Endothelial cell (in vitro differentiated cells): ENCODE measurements at regions not wholly inside any gene's neighbourhood (a gene's known extent, or its start where the extent isn't known, plus 50 kb on each side); places are given as distances from the start of the nearest gene placed in this dataset.

Experiments used
- DNase-seq: peaks from one replicate; pipeline ENCODE4 v3.0.0; 2021; ENCODE audit warnings: low spot score
- H3K27ac Mint-ChIP-seq: one replicate; pipeline ENCODE4 v1.8.0; 2021; ENCODE audit warnings: mixed read lengths, inconsistent platforms; ENCODE audit not compliant: unreplicated experiment
- H3K27me3 Mint-ChIP-seq: one replicate; pipeline ENCODE4 v1.8.0; 2021; ENCODE audit warnings: mild to moderate bottlenecking, moderate library complexity, mixed read lengths, inconsistent platforms; ENCODE audit not compliant: unreplicated experiment
- H3K36me3 Mint-ChIP-seq: one replicate; pipeline ENCODE4 v1.8.0; 2021; ENCODE audit warnings: mild to moderate bottlenecking, low read depth, mixed read lengths, inconsistent platforms; ENCODE audit not compliant: unreplicated experiment
- H3K4me1 Mint-ChIP-seq: one replicate; pipeline ENCODE4 v1.8.0; 2021; ENCODE audit warnings: mild to moderate bottlenecking, mixed read lengths, inconsistent platforms; ENCODE audit not compliant: unreplicated experiment
- H3K4me3 Mint-ChIP-seq: one replicate; pipeline ENCODE4 v1.8.0; 2021; ENCODE audit warnings: mild to moderate bottlenecking, mixed read lengths, inconsistent platforms; ENCODE audit not compliant: unreplicated experiment
- H3K9me3 Mint-ChIP-seq: one replicate; pipeline ENCODE4 v1.8.0; 2021; ENCODE audit warnings: mixed read lengths, inconsistent platforms; ENCODE audit not compliant: unreplicated experiment
- TF ChIP-seq, protein P1 (sequence below): fragments of 200-600 bp; sonication (generic); IDR thresholded peaks from one replicate; pipeline ENCODE4 v1.5.0; 2021; ENCODE audit warnings: antibody characterized with exemption; ENCODE audit not compliant: unreplicated experiment

DNA sequence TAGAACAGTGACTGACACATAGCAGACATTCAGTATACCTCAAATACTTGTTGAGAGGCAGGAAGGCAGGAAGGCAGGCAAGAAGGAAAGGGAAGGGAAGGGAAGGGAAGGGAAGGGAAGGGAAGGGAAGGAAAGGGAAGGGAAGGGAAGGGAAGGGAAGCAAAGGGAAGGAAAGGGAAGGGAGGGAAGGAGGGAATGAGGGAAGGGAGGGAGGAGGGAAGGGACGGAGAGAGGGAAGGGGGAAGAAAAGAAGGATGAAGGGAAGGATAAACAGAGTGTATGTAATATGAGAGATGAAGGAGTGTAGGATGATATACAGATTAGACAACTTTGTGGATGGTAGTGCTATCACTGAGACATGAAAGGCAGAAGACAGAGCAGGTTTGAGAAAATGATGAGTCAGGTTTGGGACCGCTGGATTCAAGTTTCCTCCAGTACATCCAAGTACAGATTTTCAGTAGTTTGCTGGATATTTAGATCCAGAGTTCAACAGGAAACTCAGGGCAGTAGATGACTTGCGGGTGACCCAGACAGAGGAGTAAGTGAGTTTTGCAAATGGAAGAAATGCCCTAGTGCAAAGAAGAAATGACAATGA, 85.9 kb downstream of the MAFB start:
- no peak for DNase-seq
- Mint-ChIP-seq H3K36me3 (peaks cover 5% of the 10 kb centered on the region), H3K4me3 (no peak overlapping the region), H3K9me3 (peaks cover 6% of the 10 kb centered on the region), H3K27me3 (peaks cover 3% of the 10 kb centered on the region), H3K4me1 (no peaks in the 10 kb centered on the region), H3K27ac (no peak overlapping the region)
- TF ChIP-seq, protein P1, sequence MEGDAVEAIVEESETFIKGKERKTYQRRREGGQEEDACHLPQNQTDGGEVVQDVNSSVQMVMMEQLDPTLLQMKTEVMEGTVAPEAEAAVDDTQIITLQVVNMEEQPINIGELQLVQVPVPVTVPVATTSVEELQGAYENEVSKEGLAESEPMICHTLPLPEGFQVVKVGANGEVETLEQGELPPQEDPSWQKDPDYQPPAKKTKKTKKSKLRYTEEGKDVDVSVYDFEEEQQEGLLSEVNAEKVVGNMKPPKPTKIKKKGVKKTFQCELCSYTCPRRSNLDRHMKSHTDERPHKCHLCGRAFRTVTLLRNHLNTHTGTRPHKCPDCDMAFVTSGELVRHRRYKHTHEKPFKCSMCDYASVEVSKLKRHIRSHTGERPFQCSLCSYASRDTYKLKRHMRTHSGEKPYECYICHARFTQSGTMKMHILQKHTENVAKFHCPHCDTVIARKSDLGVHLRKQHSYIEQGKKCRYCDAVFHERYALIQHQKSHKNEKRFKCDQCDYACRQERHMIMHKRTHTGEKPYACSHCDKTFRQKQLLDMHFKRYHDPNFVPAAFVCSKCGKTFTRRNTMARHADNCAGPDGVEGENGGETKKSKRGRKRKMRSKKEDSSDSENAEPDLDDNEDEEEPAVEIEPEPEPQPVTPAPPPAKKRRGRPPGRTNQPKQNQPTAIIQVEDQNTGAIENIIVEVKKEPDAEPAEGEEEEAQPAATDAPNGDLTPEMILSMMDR = no peak

DNA sequence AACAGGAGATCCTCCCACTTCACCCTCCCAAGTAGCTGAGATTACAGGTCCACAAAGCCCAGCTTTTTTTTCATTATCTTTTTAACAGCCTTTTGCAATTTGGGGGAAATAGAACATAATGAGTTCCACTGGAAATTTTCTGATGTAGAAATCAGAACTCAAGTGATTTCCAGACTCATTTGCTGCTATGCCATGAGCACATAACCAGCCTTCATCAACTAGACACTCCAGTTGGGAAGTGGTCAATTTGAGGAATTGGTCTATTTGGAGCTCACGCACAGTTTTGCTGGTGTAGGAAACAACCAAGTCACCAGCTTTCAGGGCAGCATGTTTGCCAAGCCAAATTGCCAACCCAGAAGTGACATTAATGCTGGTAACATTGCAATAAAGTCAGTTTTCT, 86.7 kb downstream of the MAFB start:
- DNase-seq = no peak
- Mint-ChIP-seq H3K27ac (no peak overlapping the region), H3K27me3 (peaks cover 3% of the 10 kb centered on the region), H3K4me3 (no peak overlapping the region), H3K9me3 (peaks cover 6% of the 10 kb centered on the region), H3K4me1 (no peaks in the 10 kb centered on the region), H3K36me3 (peaks cover 5% of the 10 kb centered on the region)
- TF ChIP-seq, protein P1 = no peak

DNA sequence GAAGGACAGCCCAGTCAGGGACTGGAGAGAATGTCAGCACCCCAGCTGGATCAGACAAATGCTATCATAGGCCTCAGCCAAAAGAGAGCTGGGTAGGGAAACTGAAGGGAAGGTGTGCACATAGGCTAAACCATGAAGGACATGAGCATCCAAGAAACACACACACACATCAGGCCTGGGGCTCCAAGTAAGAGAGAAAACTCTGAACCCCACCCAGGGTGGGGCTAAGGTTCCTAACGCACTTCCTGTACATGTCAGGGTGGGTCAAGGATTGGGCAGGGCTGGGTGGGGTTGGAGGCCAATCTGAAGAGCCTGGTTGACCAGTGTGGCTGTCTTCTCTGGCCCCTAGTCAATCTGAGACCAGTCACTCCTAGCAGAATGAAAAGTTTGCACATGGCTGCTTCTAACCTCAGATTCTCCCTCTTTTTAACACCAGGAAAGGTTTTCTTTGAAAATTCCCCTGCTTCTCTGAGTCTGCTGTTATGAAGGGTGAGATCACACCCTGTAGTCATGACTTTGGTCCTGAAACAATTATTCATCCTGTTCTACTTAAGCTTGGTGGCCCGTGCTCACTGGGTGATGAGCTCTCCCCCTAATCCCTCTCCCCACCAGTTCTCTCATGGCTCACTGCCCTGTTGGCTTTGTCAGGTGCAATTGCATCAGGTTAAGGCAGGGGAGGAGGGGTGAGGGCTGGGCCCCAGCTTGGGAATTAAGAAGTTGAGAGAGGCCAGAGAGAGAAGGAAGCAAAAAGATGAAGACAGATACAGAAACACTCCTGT, 88.4 kb downstream of the MAFB start:
- H3K27ac Mint-ChIP-seq = no peak overlapping the region

DNA sequence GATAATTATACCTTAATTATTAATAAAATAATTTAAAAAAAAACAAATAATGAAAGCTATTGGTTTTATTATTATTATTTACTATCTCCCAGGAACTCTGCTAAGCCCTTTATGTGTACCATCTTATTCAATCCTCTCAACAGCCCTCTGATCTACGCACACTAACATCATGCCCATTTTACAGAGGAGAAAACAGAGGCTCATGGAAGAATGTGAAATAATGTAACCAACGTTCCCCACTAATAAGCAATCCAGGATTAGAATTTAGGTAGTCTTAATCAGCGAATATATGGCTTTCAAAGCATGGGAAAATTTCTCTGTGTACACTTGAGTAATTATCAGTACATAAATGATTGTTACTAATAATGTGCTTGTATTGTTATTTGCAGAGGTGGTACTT, 89.0 kb downstream of the MAFB start:
- peaks cover 5% of the 10 kb centered on the region for H3K36me3 Mint-ChIP-seq
- no peak overlapping the region for H3K4me3 Mint-ChIP-seq
- TF ChIP-seq, protein P1 = no peak
- no peak for DNase-seq
- no peak overlapping the region for H3K27ac Mint-ChIP-seq
- peaks cover 3% of the 10 kb centered on the region for H3K27me3 Mint-ChIP-seq
- H3K9me3 Mint-ChIP-seq = peaks cover 6% of the 10 kb centered on the region
- H3K4me1 Mint-ChIP-seq = no peaks in the 10 kb centered on the region

More for the DNA sequence above, 88.4 kb downstream of the MAFB start:
- Mint-ChIP-seq H3K9me3 (peaks cover 6% of the 10 kb centered on the region), H3K27me3 (peaks cover 3% of the 10 kb centered on the region), H3K4me1 (no peaks in the 10 kb centered on the region), H3K36me3 (peaks cover 5% of the 10 kb centered on the region), H3K4me3 (no peak overlapping the region)
- TF ChIP-seq, protein P1 = no peak
- no peak for DNase-seq

DNA sequence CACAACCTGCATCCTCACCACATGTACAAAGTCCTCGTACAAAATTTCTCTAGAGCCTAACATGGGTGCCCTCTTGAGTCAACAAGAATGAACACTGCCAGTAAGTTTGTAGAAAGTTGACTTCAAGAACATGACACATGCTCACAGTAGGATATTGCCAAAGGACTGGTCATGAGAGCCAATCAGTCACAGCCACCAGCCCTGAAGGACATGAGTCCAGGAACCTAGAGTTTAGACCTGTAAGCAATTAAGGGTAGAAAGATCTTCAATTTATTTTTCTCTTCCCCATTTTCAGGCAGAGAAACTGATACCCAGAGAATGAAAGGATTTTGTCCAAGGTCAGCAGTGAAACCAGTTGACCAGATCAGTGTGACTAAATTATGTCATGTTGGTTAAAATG, 96.1 kb downstream of the MAFB start:
- no peak overlapping the region for H3K4me3 Mint-ChIP-seq
- H3K27ac Mint-ChIP-seq = no peak overlapping the region
- no peaks in the 10 kb centered on the region for H3K4me1 Mint-ChIP-seq
- no peak for DNase-seq
- TF ChIP-seq, protein P1 = no peak
- H3K9me3 Mint-ChIP-seq = no peaks in the 10 kb centered on the region
- no peaks in the 10 kb centered on the region for H3K36me3 Mint-ChIP-seq
- peaks cover 2% of the 10 kb centered on the region for H3K27me3 Mint-ChIP-seq
